GM19025 (cell line): ENCODE measurements at regions not wholly inside any gene's neighbourhood (a gene's known extent, or its start where the extent isn't known, plus 50 kb on each side); places are given as distances from the start of the nearest gene placed in this dataset.
"Not testable (repeated sequence)": the region's sequence is repeated elsewhere in the genome, so short reads cannot be mapped to it uniquely, and the experiment has no call there.

Experiments
- ATAC-seq: cut with Tn5 transposase; IDR thresholded peaks from one replicate; pipeline ENCODE4 v1.9.1; 2021; ENCODE audit warnings: mild to moderate bottlenecking, low read depth, moderate library complexity; ENCODE audit not compliant: unreplicated experiment

- ATAC-seq: no peak
These were observed 95.1 kb upstream of the GRIA3 start for GRCh38 chrX:123088930-123089329.

- ATAC-seq: no peak
These were observed 90.3 kb upstream of the GRIA3 start for GRCh38 chrX:123093792-123094191.

- ATAC-seq: no peak
These were observed 75.3 kb upstream of the GRIA3 start for GRCh38 chrX:123108513-123109427.

- no peak for ATAC-seq
These were observed 62.8 kb upstream of the GRIA3 start for GRCh38 chrX:123121241-123121640.

GRCh38 chrX:123129805-123130204 lies 54.3 kb upstream of the GRIA3 start:
- ATAC-seq: not testable (repeated sequence)
